IPS-15b (cell line): ENCODE measurements at regions not wholly inside any gene's neighbourhood (a gene's known extent, or its start where the extent isn't known, plus 50 kb on each side); places are given as distances from the start of the nearest gene placed in this dataset.
"Not testable (repeated sequence)": the region's sequence is repeated elsewhere in the genome, so short reads cannot be mapped to it uniquely, and the experiment has no call there.

Experiments used
- H3K27me3 ChIP-seq: one replicate; pipeline ENCODE4 v1.6.1; 2013; ENCODE audit warnings: low read length; ENCODE audit not compliant: control insufficient read depth, insufficient read depth
- H3K36me3 ChIP-seq: one replicate; pipeline ENCODE4 v1.6.1; 2013; ENCODE audit warnings: low read length; ENCODE audit not compliant: control insufficient read depth, insufficient read depth
- H3K4me1 ChIP-seq: one replicate; pipeline ENCODE4 v1.6.1; 2013; ENCODE audit warnings: mild to moderate bottlenecking, low read length; ENCODE audit not compliant: control insufficient read depth, insufficient read depth
- H3K4me3 ChIP-seq: one replicate; pipeline ENCODE4 v1.5.1; 2013; ENCODE audit warnings: low read depth, low read length
- H3K9ac ChIP-seq: one replicate; pipeline ENCODE4 v1.6.1; 2013; ENCODE audit warnings: low read depth, mild to moderate bottlenecking, low read length
- H3K9me3 ChIP-seq: one replicate; pipeline ENCODE4 v1.6.1; 2013; ENCODE audit warnings: mild to moderate bottlenecking, low read length; ENCODE audit not compliant: control insufficient read depth, insufficient read depth

DNA sequence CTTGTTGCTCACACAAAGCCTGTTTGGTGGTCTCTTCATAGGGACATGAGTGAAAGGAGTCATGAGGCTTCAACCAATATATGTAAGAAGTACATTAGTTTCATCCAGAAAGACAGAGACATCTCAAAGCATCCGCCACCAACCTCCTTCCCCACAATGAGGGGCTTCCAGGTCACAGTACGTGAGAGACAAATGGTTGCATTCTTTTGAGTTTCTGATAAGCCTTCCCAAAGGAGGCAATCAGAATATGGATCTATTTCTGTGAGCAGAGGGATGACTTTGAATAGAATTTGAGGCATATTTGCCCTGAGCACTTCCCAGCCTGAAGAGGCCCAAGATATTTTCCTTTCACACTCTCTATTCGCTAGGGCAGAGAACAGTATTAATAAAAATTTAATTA is 931.1 kb downstream of the FAM181B start:
- no peaks in the 10 kb centered on the region for H3K36me3 ChIP-seq
- no peaks in the 10 kb centered on the region for H3K9me3 ChIP-seq
- no peak overlapping the region for H3K4me3 ChIP-seq
- H3K27me3 ChIP-seq, result no peaks in the 10 kb centered on the region
- no peak overlapping the region for H3K9ac ChIP-seq
- H3K4me1 ChIP-seq, result no peaks in the 10 kb centered on the region

DNA sequence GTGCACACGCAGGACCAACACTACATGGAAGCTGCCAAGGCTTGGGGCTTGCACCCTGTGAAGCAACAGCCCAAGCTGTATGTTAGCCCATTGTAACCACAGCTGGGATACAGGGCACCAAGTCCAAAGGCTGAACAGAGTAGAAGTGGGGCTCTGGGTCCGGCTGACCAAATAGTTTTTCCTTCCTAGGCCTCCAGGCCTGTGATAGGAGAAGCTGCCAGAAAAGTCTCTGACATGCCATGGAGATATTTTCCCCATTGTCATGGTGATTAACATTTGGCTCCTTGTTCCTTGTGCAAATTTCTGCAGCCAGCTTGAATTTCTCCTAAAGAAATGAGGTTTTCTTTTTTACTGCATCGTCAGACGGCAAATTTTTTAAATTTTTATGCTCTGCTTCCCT is 941.2 kb downstream of the FAM181B start:
- no peaks in the 10 kb centered on the region for H3K4me1 ChIP-seq
- no peak overlapping the region for H3K9ac ChIP-seq
- H3K27me3 ChIP-seq, result no peaks in the 10 kb centered on the region
- H3K36me3 ChIP-seq, result no peaks in the 10 kb centered on the region
- no peak overlapping the region for H3K4me3 ChIP-seq
- H3K9me3 ChIP-seq, result no peaks in the 10 kb centered on the region

DNA sequence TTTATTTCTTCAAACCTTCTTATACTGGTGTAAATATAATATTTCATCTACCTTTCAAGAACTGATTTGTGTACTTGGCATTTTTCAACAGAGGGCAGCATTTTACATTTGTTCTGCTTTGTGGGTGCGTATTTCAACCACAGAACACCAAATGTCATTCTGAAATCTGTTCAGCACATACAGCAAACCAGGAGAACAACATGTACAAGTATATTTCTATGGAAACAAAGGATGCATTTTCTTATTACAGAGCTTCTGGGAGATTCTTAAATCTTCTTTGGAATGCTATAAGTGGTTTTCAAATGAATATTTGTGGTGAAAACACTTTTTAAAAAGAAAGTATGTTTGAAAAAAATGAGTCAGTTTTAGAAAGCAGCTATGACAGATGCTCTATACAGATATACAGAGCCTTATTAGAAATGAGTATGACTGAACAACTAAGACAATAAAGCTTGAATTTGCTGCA is 946.0 kb downstream of the FAM181B start:
- Histone ChIP-seq H3K4me1 (no peaks in the 10 kb centered on the region), H3K27me3 (no peaks in the 10 kb centered on the region)

DNA sequence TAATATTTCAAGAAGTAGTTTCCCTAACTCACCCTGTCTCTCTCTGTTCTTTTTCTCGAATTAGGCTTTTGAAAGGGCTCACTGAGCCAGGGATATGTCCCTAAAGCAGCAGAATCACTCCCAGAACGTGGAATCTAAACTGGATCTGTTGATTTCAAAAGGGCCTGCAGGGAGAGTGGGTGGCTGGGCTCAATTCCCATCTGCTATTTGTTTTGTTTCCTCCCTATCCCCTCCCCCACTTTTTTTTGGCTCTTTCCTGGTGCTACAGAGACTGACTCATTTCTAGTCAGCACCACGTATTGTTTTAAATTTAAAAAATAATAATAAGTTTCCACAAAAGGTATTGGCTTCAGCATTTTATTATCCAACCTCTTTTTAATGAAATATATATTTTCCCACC is 961.5 kb downstream of the FAM181B start:
- Histone ChIP-seq H3K4me3 (no peak overlapping the region), H3K9me3 (no peaks in the 10 kb centered on the region), H3K36me3 (no peaks in the 10 kb centered on the region), H3K9ac (no peak overlapping the region), H3K27me3 (no peaks in the 10 kb centered on the region), H3K4me1 (peaks cover 2% of the 10 kb centered on the region)

More for the DNA sequence above, 946.0 kb downstream of the FAM181B start:
- no peak overlapping the region for H3K9ac ChIP-seq
- no peaks in the 10 kb centered on the region for H3K9me3 ChIP-seq
- no peaks in the 10 kb centered on the region for H3K36me3 ChIP-seq
- no peak overlapping the region for H3K4me3 ChIP-seq

DNA sequence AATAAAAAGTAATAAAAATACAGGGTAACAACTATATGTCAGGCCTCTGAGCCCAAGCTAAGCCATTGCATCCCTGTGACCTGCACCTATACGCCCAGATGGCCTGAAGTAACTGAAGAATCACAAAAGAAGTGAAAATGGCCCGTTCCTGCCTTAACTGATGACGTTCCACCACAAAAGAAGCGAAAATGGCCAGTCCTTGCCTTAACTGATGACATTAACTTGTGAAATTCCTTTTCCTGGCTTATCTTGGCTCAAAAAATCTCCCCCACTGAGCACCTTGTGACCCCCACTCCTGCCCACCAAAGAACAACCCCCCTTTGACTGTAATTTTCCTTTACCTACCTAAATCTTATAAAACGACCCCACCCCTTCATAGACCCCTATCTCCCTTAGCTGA is 963.8 kb downstream of the FAM181B start:
- H3K27me3 ChIP-seq, H3K9ac ChIP-seq, H3K4me3 ChIP-seq, H3K9me3 ChIP-seq, H3K4me1 ChIP-seq, H3K36me3 ChIP-seq: not testable (repeated sequence)

DNA sequence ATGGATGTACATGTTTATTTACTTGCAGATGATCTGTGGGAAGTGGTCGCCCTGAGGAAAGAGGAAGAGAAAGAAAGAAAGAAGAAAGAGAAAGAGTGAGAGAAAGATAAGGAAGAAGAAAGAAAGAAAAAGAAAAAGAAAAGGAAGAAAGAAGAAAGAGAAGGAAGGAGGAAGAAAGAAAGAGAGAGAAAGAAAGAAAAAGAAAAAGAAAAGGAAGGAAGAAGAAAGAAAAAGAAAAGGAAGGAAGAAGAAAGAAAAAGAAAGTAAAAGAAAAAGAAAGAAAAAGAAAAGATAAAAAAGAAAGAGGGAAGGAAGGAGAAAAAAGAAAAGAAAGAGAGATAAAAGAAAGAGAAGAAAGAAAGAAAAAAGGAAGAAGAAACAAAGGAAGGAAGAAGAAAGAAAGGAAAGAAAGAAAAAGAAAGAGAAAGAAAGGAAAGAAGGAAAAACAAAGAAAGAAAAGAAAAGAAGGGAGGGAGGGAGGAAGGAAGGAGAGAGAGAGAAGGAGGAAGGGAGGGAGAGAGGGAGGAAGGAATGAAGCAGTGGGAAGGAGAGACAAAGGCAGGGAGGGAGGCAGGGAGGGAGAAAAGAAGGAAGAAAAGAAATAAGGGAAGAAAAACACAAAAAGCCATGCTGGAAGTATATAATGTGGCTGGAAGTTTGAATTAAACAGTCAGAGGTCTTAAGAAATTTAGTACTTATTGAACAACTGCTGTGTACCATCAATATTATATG is 976.6 kb downstream of the FAM181B start:
- no peaks in the 10 kb centered on the region for H3K4me1 ChIP-seq
- H3K9me3 ChIP-seq, result no peaks in the 10 kb centered on the region
- no peak overlapping the region for H3K4me3 ChIP-seq
- no peaks in the 10 kb centered on the region for H3K36me3 ChIP-seq
- H3K9ac ChIP-seq, result no peak overlapping the region
- H3K27me3 ChIP-seq, result no peaks in the 10 kb centered on the region

DNA sequence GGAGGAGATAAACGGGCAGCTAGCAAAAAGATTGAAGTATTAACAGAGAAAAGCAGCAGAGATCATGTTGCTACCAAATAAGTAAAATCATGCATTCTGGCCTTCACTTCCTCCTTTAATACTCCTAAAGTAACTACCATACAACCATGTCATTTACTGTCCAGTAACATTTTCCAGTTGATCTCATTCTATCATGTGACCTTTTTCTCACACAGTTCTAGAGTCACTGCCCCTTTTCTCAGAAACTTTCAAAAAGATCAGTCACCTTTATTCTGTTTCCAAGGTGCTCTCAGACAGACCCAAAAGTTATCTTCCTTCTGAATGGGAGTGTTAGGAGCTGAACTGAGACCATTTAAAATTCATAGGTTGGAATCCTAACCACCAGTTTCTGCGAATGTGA is 984.4 kb downstream of the FAM181B start:
- Histone ChIP-seq H3K4me3 (no peak overlapping the region), H3K9ac (no peak overlapping the region), H3K27me3 (no peaks in the 10 kb centered on the region), H3K36me3 (no peaks in the 10 kb centered on the region), H3K4me1 (no peaks in the 10 kb centered on the region), H3K9me3 (no peaks in the 10 kb centered on the region)

DNA sequence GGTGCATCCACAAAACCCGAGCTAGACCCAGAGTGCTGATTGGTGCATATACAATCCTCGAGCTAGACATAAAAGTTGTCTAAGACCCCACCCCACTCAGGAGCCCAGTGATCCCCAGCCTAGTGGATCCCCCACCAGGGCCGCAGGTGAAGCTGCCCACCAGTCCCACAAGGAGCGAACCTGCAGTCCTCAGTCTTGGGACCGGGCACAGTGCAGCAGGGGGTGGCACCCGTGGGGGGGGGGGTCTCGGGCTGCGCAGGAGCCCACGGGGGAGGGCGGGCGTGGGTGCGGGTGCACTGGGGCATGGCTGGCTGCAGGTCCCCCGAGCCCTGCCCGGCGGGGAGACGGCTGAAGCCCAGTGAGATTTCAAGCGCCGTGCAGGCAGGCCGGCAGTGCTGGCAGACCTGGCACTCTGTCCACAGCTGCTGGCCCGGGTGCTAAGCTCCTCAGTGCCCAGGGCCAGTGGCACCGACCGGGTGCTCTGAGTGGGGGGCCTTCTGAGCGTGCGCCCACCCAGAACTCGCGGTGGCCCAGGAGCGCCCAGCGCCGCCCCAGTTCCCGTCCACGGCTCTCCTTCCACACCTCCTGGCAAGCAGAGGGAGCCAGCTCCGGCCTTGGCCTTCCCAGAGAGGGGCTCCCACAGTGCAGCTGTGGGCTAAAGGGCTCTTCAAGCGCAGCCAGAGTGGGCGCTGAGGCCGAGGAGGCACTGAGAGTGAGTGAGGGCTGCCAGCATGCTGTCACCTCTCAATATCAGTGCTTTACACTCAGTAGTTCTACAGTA is 989.1 kb downstream of the FAM181B start:
- no peaks in the 10 kb centered on the region for H3K4me1 ChIP-seq
- no peaks in the 10 kb centered on the region for H3K36me3 ChIP-seq
- H3K4me3 ChIP-seq, result no peak overlapping the region
- H3K9ac ChIP-seq, result no peak overlapping the region
- H3K9me3 ChIP-seq, result no peaks in the 10 kb centered on the region
- H3K27me3 ChIP-seq, result no peaks in the 10 kb centered on the region

DNA sequence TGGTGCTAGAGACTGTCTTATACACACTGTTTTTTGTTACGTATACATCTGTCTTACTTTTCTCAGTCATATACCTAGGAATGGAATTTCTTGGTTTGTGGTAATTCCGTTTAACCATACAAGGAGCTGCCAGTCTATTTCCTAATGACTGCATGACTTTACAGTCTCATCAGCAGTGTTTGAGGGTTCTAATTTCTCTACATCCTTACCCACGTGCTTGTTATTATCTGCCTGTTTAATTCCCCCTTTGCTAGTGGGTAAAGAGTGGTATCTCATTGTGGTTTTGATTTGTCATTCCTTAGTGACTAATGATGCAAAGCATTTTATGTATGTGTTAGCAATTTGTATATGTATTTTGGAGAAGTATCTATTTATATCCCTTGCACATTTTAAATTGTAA is 1008.0 kb downstream of the FAM181B start:
- Histone ChIP-seq H3K9me3 (no peaks in the 10 kb centered on the region), H3K9ac (no peak overlapping the region), H3K4me1 (no peaks in the 10 kb centered on the region), H3K4me3 (no peak overlapping the region), H3K36me3 (no peaks in the 10 kb centered on the region), H3K27me3 (no peaks in the 10 kb centered on the region)

DNA sequence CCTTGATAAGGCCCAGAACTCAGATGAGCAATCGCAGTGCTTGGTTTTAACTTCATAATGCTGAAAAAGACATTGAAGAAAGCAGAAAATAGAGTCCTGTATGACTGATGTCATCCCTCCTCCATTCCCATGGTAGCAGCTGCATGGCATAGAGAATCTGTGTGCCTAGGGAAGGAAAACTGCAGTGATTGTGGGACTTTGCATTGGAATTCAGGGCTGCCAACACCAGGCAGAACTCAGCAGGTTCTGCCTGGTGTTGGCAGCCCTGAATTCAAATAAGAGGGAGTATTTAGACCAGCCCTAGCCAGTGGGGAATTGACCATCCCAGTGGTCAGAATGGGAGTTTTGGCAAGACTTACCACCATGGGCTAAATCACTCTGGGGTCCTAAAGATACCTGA is 1016.0 kb downstream of the FAM181B start:
- no peaks in the 10 kb centered on the region for H3K4me1 ChIP-seq
- no peak overlapping the region for H3K4me3 ChIP-seq
- no peaks in the 10 kb centered on the region for H3K9me3 ChIP-seq
- H3K36me3 ChIP-seq, result no peaks in the 10 kb centered on the region
- no peaks in the 10 kb centered on the region for H3K27me3 ChIP-seq
- no peak overlapping the region for H3K9ac ChIP-seq

DNA sequence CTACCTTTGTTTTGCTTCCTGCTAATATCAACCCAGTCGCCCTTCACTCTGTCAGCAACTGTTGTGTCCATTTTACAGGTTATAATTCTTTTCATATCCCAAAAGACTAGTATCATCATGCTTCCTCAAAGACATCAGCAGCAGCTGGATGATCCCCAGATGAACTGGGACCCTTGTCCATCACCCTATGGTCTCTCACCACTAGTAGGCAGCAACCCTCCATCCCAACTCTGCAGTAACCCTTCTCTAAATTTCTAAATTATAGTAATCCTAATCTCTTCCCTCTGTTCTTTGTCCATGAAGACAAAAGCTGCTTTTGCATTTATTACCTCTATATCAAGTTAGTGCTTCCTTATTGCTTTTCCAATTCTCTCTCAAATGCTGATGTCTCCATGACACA is 1025.8 kb downstream of the FAM181B start:
- Histone ChIP-seq H3K9me3 (no peaks in the 10 kb centered on the region), H3K9ac (no peak overlapping the region), H3K4me1 (no peaks in the 10 kb centered on the region), H3K27me3 (no peaks in the 10 kb centered on the region), H3K4me3 (no peak overlapping the region), H3K36me3 (no peaks in the 10 kb centered on the region)

DNA sequence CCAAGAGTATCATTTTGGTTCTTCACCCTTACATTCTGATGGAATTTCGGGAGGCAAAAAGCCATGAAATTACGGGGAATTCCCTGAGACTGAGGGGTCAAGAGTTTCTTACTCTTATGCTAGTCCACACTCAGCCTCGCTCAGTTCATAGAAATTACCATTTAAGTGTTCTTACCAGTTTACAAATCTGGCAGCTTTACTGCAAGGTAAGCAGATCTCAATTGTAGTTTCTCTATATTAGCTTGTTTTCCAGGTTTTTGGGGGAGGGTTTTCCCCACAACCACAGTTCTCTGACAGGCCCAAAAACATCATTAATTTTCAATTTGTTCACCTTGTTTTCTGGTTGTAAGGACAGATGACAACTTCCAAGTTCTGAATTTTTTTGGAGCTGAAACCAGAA is 1028.4 kb downstream of the FAM181B start:
- no peaks in the 10 kb centered on the region for H3K9me3 ChIP-seq
- no peak overlapping the region for H3K9ac ChIP-seq
- H3K4me1 ChIP-seq, result no peaks in the 10 kb centered on the region
- no peaks in the 10 kb centered on the region for H3K27me3 ChIP-seq
- no peaks in the 10 kb centered on the region for H3K36me3 ChIP-seq
- H3K4me3 ChIP-seq, result no peak overlapping the region
